ENCODE measurements at regions not wholly inside any gene's neighbourhood (a gene's known extent, or its start where the extent isn't known, plus 50 kb on each side); places are given as distances from the start of the nearest gene placed in this dataset.
"Not testable (repeated sequence)": the region's sequence is repeated elsewhere in the genome, so short reads cannot be mapped to it uniquely, and the experiment has no call there.

- DNase-seq (ENCODE audit: low read depth, low spot score): no peak
Observed at GRCh38 chr2:153420394-153420793, 58.2 kb downstream of the RPRM start.

DNA sequence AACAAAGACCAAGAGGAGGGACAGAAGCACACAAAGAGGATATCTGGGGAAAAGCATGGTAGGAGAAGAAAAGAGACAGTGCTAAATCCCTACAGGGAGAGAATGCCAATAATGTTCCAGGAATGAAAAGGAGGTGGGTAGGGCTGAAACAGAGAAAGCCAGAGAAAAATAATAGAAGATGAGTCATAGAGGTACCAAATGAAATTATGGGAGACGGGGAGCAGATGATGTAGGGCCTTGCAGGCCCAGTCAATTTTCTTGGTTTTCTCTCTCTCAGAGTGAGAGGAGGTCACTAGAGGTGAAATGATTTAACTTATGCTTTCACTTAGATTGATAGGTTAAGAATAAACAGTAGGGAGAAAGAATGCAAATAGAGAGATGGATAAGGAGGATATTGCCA is 61.5 kb downstream of the RPRM start:
- no peak for DNase-seq (ENCODE audit: low read depth, low spot score)

DNA sequence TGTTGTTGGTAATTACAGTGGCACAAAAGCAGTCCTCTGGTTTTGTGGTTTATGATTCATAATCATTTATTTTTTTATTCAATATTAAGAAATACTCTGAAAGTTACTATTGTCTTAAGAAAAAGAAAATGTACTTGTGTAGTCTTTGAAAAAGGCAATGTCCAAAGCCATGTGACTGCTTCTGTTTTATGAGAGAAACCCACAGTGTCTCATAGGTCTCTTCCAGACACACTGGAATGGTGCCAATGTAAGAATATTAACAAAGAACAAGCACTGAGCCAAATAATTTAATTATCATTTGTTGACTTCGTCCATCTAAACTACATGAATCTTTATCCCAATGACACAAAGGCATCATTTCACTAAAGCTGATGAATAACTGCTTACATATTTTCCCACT is 62.5 kb downstream of the RPRM start:
- no peak for DNase-seq (ENCODE audit: low read depth, low spot score)

DNA sequence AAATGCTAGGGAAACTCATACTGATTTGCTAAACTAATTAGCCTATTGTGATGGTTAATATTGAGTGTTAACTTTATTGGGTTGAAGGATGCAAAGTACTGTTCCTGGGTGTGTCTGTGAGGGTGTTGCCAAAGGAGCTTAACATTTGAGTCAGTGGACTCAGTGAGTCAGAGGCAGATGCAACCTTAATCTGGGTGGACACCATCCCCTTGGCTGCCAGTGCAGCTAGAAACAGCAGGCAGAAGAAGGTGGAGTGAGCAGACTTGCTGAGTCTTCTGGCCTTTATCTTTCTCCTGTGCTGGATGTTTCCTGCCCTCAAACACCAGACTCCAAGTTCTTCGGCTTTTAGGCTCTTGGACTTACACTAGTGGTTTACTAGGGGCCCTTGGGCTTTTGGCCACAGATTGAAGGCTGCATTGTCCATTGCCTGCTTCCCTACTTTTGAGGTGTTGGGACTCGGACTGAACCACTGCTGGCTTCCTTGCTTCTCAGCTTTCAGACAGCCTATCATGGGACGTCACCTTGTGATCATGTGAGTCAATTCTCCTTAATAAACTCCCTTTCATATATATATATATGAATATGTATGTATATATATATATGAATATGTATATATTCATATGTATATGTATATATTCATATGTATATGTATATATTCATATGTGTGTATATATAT is 69.7 kb downstream of the RPRM start:
- DNase-seq (ENCODE audit: low read depth, low spot score): no peak

- no peak for DNase-seq (ENCODE audit: low read depth, low spot score)
Observed at GRCh38 chr2:153405196-153405595, 73.4 kb downstream of the RPRM start.

GRCh38 chr2:153404792-153405191 is 73.8 kb downstream of the RPRM start:
- DNase-seq (ENCODE audit: low read depth, low spot score): no peak

DNA sequence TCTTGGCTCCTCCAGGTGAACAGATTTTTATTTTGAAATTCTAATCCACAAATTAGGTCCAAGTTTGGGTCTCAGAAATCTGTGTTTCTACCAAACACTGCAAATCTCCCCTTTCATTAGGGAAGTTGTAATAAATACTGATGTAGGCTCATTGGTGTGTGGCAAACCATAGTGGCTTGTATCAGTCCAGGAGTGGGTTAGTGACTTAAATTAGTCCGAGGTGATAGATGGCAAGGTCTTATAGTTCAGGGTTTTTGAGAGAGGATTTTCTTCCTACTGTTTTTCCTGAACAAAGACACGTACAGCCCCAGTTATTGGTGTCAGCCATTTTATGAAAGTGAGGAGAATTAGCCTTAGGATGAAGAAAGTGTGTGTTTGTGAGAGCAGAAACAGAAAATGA is 74.6 kb downstream of the RPRM start:
- no peak for DNase-seq (ENCODE audit: low read depth, low spot score)

- not testable (repeated sequence) for DNase-seq (ENCODE audit: low read depth, low spot score)
Observed at GRCh38 chr2:153403352-153403751, 75.2 kb downstream of the RPRM start.

GRCh38 chr2:153394686-153395085 is 83.9 kb downstream of the RPRM start:
- no peak for DNase-seq (ENCODE audit: low read depth, low spot score)

- no peak for DNase-seq (ENCODE audit: low read depth, low spot score)
Observed at GRCh38 chr2:153394247-153394646, 84.3 kb downstream of the RPRM start.

DNA sequence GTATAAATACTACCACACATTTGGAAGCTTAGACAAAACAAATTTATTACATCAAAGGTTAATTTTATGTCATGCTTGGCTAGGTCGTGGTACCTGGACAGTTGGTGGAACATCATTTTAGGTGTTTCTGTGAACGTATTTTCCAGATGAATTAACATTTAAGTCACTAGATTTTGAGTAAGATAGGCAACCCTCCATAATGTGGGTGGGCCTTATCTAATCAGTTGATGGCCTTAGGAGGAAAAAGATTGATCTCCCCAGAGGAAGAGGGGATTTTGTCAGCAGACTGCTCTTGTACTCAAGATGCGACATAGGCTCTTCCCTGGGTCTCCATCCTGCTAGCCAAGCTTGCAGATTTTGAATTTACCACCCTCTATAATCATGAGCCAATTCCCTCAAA is 85.0 kb downstream of the RPRM start:
- DNase-seq (ENCODE audit: low read depth, low spot score): no peak

GRCh38 chr2:153391131-153391530 is 87.4 kb downstream of the RPRM start:
- DNase-seq (ENCODE audit: low read depth, low spot score): no peak

DNA sequence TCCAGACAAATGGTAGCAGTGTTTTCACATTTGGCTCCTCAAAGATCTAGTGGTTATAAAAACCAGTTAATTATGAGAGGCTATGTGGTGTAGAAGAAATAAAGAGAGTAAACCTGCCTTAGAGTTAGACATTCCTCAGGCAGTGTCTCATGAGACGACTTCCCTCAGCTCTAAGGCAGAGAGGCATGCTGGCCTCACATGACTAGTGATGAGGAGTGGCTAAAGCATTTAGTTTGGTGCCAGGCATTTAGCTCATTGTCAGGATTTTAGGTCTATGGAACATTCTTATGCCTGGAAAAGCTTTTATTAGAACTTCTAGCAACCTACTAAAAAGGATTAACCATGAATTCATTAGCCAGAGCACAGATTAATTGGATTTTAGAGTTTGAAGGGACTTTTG is 90.3 kb downstream of the RPRM start:
- no peak for DNase-seq (ENCODE audit: low read depth, low spot score)

DNA sequence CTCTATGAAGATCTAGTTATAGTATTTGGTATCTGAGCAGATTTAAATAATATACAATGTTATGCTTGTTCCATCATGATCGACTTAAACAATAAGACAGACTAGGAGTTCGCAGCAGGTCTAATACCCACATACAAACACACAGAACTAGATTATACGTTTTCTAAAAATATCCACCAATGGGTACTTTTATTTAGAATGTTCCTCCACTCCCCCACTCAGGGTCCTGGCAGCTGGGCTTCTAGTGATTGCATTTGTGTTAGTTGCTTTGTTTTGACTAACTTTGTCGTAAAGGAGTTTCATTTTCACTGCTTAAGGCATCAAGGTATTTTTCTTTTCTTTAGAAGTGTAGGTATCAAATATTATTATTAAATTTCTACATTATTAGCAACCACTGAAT is 91.4 kb downstream of the RPRM start:
- DNase-seq (ENCODE audit: low read depth, low spot score): no peak

DNA sequence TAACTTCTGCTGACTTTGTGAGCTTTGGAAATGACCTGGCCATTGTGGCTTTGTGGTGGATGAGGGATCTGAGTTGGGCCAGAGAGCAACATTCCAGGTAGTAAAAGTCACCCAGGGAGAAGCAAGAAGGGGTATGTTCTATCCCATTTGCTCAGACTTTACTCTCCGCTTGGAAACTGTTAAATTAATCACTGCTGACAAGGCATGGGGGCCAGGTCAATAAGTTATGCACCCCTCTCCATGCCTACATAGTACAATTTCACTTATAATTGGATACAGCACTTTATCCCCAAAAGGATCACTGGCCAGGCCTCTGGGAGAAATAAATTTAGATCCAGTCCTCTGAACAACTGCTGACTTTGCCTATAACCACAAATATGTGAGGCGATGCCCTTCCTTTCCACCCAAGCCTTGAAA is 92.1 kb downstream of the RPRM start:
- no peak for DNase-seq (ENCODE audit: low read depth, low spot score)

- DNase-seq (ENCODE audit: low read depth, low spot score): no peak
Observed at GRCh38 chr2:153373510-153374279, 104.9 kb downstream of the RPRM start.

DNA sequence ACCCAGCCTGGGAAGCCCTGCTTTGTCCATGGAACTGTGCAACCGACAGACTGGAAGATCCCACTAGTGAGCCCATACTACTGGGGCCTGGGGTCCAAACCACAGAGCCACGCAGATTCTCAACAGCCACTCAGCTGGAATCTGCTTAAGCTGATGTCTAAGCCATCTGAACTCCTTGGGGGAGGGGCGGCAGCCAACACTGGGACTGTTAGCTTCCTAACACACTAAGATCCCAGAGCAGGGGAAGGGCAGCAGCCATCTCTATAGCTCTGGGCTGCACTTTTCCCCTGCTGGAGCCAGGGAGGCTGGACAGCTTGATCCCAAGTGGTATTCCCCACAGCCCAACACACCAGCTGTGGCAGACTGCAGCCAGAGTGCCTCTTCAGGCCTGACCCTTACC is 118.3 kb downstream of the RPRM start:
- DNase-seq (ENCODE audit: low read depth, low spot score): no peak

DNA sequence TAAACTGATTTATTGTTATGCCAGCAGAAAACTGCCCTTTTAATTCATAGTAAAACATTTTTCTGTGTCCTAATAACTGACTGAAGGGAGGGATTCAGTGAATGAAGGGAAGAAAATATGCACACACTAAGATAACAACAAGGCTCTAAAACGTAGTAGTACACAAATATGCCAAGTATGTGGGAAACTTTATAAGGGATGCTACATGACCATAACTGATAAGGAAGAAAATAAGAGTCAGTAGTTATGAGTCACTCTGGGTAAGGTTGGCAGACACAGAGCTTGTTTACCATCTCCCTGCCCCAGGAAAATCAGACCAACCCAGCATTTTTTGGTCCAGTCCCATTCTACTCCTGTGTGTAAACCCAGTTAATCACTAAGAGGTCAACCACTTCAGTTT is 124.2 kb downstream of the RPRM start:
- DNase-seq (ENCODE audit: low read depth, low spot score): no peak

GRCh38 chr2:153349603-153350002 is 129.0 kb downstream of the RPRM start:
- no peak for DNase-seq (ENCODE audit: low read depth, low spot score)

GRCh38 chr2:153347818-153348495 is 130.6 kb downstream of the RPRM start:
- no peak for DNase-seq (ENCODE audit: low read depth, low spot score)

GRCh38 chr2:153320879-153321278 is 157.7 kb downstream of the RPRM start:
- DNase-seq (ENCODE audit: low read depth, low spot score): no peak

- no peak for DNase-seq (ENCODE audit: low read depth, low spot score)
Observed at GRCh38 chr2:153311432-153311831, 167.1 kb downstream of the RPRM start.

DNA sequence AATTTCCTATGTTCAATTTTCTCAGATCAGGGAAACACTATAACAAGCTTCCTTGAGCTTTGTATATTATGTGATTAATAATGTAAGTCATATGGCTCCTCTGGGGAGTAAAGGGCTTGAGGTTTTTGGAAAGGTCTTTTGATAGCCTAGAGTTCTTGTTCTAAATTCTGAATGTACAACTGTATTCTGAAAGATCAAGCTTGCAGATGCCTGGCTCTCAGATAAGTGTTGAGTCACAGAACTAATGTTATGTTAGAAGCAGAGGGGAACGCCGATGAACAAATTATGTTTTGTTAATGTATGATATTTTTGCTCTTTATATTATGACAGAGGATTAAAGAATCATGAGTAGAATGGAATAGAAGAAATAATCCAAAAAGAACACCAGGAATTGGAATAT is 170.1 kb downstream of the RPRM start:
- DNase-seq (ENCODE audit: low read depth, low spot score): no peak
